ENCODE measurements at regions not wholly inside any gene's neighbourhood (a gene's known extent, or its start where the extent isn't known, plus 50 kb on each side); places are given as distances from the start of the nearest gene placed in this dataset.

GRCh38 chr9:2378816-2379215 lies 242.8 kb upstream of the VLDLR start:
- no TSS peak for BruUV-seq (replicated peaks)
- no peaks in the 10 kb centered on the region for H3K4me1 ChIP-seq (replicated peaks in 1 of 2; ENCODE audit: control insufficient read depth in 2 of 2, insufficient read depth in 2 of 2, low read length in 2 of 2)
- FAIRE-seq (no peak), DNase-seq (ENCODE audit: extremely low read depth in 1 of 4, low spot score in 3 of 4) (no peak), ATAC-seq (no peak)
- H3K79me2 ChIP-seq (ENCODE audit: control insufficient read depth, insufficient read depth, low read length): no peaks in the 10 kb centered on the region
- no peaks in the 10 kb centered on the region for H3K27me3 ChIP-seq (ENCODE audit: control insufficient read depth in 2 of 2, insufficient read depth in 2 of 2, low read length in 2 of 2)
- no peak overlapping the region for H3K9ac ChIP-seq (ENCODE audit: insufficient read depth in 1 of 2, low read depth in 2 of 2, low read length in 2 of 2)
- H4K20me1 ChIP-seq (replicated peaks; ENCODE audit: control insufficient read depth, insufficient read depth, low read length): no peaks in the 10 kb centered on the region
- POLR2A ChIA-PET: no interaction called here
- no peak overlapping the region for H3K4me3 ChIP-seq
- in situ Hi-C loops (cut with MboI): no loop called here
- H3K9me1 ChIP-seq (ENCODE audit: control insufficient read depth, insufficient read depth, low read length): no peaks in the 10 kb centered on the region
- intact Hi-C loops (cut with micrococcal nuclease): no loop called here
- WGBS (ENCODE audit: insufficient coverage, low coverage, missing lambda C conversion rate): 0% methylated on average over 1 of the region's 1 CpG
- H3K36me3 ChIP-seq (ENCODE audit: control insufficient read depth, insufficient read depth, low read length): no peaks in the 10 kb centered on the region
- no peak overlapping the region for H3K4me2 ChIP-seq (ENCODE audit: insufficient read depth, low read length)
- no peaks in the 10 kb centered on the region for H3K9me3 ChIP-seq (replicated peaks; ENCODE audit: control insufficient read depth, insufficient read depth, low read depth, low read length)
- CTCF ChIA-PET (ENCODE audit: low intra/inter-chr PET ratio): no interaction called here
- no peak overlapping the region for H3K27ac ChIP-seq (ENCODE audit: extremely low read depth, low read depth, low read length)
- H2AFZ ChIP-seq (ENCODE audit: low read depth, low read length): no peak overlapping the region
- TF ChIP-seq NR2F6 (CRISPR knock-in tag; IDR thresholded peaks at IDR 0.05): no peak
- no peak for TF ChIP-seq THAP7 (CRISPR knock-in tag; IDR thresholded peaks at IDR 0.05)
- no peak for TF ChIP-seq FOXP1 (CRISPR knock-in tag; IDR thresholded peaks at IDR 0.05)
- TF ChIP-seq HDAC2 (IDR thresholded peaks at IDR 0.05): no peak
- no peak for TF ChIP-seq ZNF121 (CRISPR knock-in tag; conservative IDR thresholded peaks at IDR 0.05)
- TF ChIP-seq, protein P1, sequence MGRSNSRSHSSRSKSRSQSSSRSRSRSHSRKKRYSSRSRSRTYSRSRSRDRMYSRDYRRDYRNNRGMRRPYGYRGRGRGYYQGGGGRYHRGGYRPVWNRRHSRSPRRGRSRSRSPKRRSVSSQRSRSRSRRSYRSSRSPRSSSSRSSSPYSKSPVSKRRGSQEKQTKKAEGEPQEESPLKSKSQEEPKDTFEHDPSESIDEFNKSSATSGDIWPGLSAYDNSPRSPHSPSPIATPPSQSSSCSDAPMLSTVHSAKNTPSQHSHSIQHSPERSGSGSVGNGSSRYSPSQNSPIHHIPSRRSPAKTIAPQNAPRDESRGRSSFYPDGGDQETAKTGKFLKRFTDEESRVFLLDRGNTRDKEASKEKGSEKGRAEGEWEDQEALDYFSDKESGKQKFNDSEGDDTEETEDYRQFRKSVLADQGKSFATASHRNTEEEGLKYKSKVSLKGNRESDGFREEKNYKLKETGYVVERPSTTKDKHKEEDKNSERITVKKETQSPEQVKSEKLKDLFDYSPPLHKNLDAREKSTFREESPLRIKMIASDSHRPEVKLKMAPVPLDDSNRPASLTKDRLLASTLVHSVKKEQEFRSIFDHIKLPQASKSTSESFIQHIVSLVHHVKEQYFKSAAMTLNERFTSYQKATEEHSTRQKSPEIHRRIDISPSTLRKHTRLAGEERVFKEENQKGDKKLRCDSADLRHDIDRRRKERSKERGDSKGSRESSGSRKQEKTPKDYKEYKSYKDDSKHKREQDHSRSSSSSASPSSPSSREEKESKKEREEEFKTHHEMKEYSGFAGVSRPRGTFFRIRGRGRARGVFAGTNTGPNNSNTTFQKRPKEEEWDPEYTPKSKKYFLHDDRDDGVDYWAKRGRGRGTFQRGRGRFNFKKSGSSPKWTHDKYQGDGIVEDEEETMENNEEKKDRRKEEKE (IDR thresholded peaks at IDR 0.05; ENCODE audit: borderline replicate concordance in 1 of 2, control insufficient read depth in 1 of 2, low read depth in 2 of 2, low read length in 1 of 2): no peak
- TF ChIP-seq RHOXF2B (CRISPR knock-in tag; conservative IDR thresholded peaks at IDR 0.05): no peak
- no peak for TF ChIP-seq KLF6 (CRISPR knock-in tag; IDR thresholded peaks at IDR 0.05; ENCODE audit: borderline replicate concordance)
- no peak for TF ChIP-seq SETDB1 (IDR thresholded peaks at IDR 0.05; ENCODE audit: low read length)
- TF ChIP-seq CREB1 (IDR thresholded peaks at IDR 0.05): no peak
- no peak for TF ChIP-seq CREB1 (CRISPR knock-in tag; IDR thresholded peaks at IDR 0.05)
- no peak for TF ChIP-seq ZNF79 (CRISPR knock-in tag; IDR thresholded peaks at IDR 0.05; ENCODE audit: low read depth)
- TF ChIP-seq SREBF2 (CRISPR knock-in tag; IDR thresholded peaks at IDR 0.05): no peak
- no peak for TF ChIP-seq ZNF830 (CRISPR knock-in tag; IDR thresholded peaks at IDR 0.05)
- no peak for TF ChIP-seq RBM15 (IDR thresholded peaks at IDR 0.05; ENCODE audit: insufficient read depth, low read length)
- TF ChIP-seq BACH1 (tag; IDR thresholded peaks at IDR 0.05): no peak
- TF ChIP-seq RBFOX2 (IDR thresholded peaks at IDR 0.05; ENCODE audit: low read depth, low read length): no peak
